DND-41 (cell line): ENCODE measurements at regions not wholly inside any gene's neighbourhood (a gene's known extent, or its start where the extent isn't known, plus 50 kb on each side); places are given as distances from the start of the nearest gene placed in this dataset.

Experiments
- ATAC-seq: fragments of 200-7000 bp; cut with Tn5 transposase; 3 replicates; pipeline ENCODE4 v1.9.1; 2021; ENCODE audit warnings: low read depth; ENCODE audit not compliant: insufficient read depth
- DNase-seq: peaks from one replicate; pipeline ENCODE4 v3.0.0-alpha.2; 2020
- H2AFZ ChIP-seq: 2 replicates; pipeline ENCODE4 v1.6.0; 2012; ENCODE audit warnings: low read depth, low read length
- H3K27ac ChIP-seq: 2 replicates; pipeline ENCODE4 v1.5.1; 2012; ENCODE audit warnings: low read length, inconsistent platforms
- H3K27me3 ChIP-seq: fragments of 200-600 bp; sonication (generic); 2 replicates; pipeline ENCODE4 v1.6.0; 2012; ENCODE audit warnings: low read length, mild to moderate bottlenecking, inconsistent platforms; ENCODE audit not compliant: insufficient read depth, poor library complexity
- H3K36me3 ChIP-seq: 2 replicates; pipeline ENCODE4 v1.5.1; 2012; ENCODE audit warnings: low read length, inconsistent platforms; ENCODE audit not compliant: insufficient read depth
- H3K4me1 ChIP-seq: 2 replicates; pipeline ENCODE4 v1.5.1; 2012; ENCODE audit warnings: mild to moderate bottlenecking, low read length; ENCODE audit not compliant: insufficient read depth
- H3K4me2 ChIP-seq: 2 replicates; pipeline ENCODE4 v1.6.0; 2012; ENCODE audit warnings: mild to moderate bottlenecking, moderate library complexity, low read length, inconsistent platforms; ENCODE audit not compliant: insufficient read depth
- H3K4me3 ChIP-seq, 2 experiments: fragments of 200-600 bp in 1 of 2; shearing (Covaris generic) in 1 of 2; 2 replicates each; pipeline ENCODE4 v1.5.1; 2012 to 2016; ENCODE audit warnings: inconsistent platforms in 2 of 2, low read length in 2 of 2, mild to moderate bottlenecking in 2 of 2, low read depth in 1 of 2, moderate library complexity in 1 of 2
- H3K79me2 ChIP-seq: 2 replicates; pipeline ENCODE4 v1.6.0; 2012; ENCODE audit warnings: low read length, inconsistent platforms; ENCODE audit not compliant: insufficient read depth
- H3K9ac ChIP-seq: 2 replicates; pipeline ENCODE4 v1.6.0; 2012; ENCODE audit warnings: low read depth, mild to moderate bottlenecking, inconsistent platforms, low read length, moderate library complexity
- H3K9me3 ChIP-seq: 2 replicates; pipeline ENCODE4 v1.5.1; 2012; ENCODE audit warnings: low read length, moderate library complexity, mild to moderate bottlenecking, inconsistent platforms; ENCODE audit not compliant: insufficient read depth, severe bottlenecking
- H4K20me1 ChIP-seq: 2 replicates; pipeline ENCODE4 v1.6.0; 2012; ENCODE audit warnings: low read length; ENCODE audit not compliant: insufficient read depth
- EZH2 ChIP-seq: IDR thresholded peaks from 3 replicates; pipeline ENCODE4 v1.6.1; 2012; ENCODE audit warnings: borderline replicate concordance, low read depth, mild to moderate bottlenecking, moderate library complexity, low read length, inconsistent platforms; ENCODE audit not compliant: severe bottlenecking
- TF ChIP-seq, protein P1 (sequence below): IDR thresholded peaks from 2 replicates; pipeline ENCODE4 v1.5.1; 2012; ENCODE audit warnings: borderline replicate concordance, low read length, moderate library complexity, mild to moderate bottlenecking; ENCODE audit not compliant: poor library complexity, severe bottlenecking; ENCODE audit errors: extremely low read depth

GRCh38 chr3:27633224-27633545 is 88.9 kb downstream of the EOMES start:
- ATAC-seq: no peak
- Histone ChIP-seq H3K9me3 (no peaks in the 10 kb centered on the region), H3K4me1 (peaks cover 10% of the 10 kb centered on the region), H3K36me3 (no peaks in the 10 kb centered on the region), H3K27ac (no peak overlapping the region), H3K27me3 (no peaks in the 10 kb centered on the region), H4K20me1 (no peaks in the 10 kb centered on the region), H3K4me3 (no peak overlapping the region), H3K9ac (no peak overlapping the region), H3K79me2 (no peaks in the 10 kb centered on the region), H2AFZ (no peak overlapping the region), H3K4me2 (no peak overlapping the region)
- no peak for DNase-seq
- TF ChIP-seq, protein P1, sequence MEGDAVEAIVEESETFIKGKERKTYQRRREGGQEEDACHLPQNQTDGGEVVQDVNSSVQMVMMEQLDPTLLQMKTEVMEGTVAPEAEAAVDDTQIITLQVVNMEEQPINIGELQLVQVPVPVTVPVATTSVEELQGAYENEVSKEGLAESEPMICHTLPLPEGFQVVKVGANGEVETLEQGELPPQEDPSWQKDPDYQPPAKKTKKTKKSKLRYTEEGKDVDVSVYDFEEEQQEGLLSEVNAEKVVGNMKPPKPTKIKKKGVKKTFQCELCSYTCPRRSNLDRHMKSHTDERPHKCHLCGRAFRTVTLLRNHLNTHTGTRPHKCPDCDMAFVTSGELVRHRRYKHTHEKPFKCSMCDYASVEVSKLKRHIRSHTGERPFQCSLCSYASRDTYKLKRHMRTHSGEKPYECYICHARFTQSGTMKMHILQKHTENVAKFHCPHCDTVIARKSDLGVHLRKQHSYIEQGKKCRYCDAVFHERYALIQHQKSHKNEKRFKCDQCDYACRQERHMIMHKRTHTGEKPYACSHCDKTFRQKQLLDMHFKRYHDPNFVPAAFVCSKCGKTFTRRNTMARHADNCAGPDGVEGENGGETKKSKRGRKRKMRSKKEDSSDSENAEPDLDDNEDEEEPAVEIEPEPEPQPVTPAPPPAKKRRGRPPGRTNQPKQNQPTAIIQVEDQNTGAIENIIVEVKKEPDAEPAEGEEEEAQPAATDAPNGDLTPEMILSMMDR: no peak
- TF ChIP-seq EZH2: no peak

GRCh38 chr3:27632431-27633223 is 89.5 kb downstream of the EOMES start:
- no peak overlapping the region for H3K27ac ChIP-seq
- H3K9me3 ChIP-seq: no peaks in the 10 kb centered on the region
- no peak for ATAC-seq
- no peaks in the 10 kb centered on the region for H3K27me3 ChIP-seq
- no peak overlapping the region for H2AFZ ChIP-seq
- H3K4me1 ChIP-seq: peaks cover 15% of the 10 kb centered on the region
- H4K20me1 ChIP-seq: no peaks in the 10 kb centered on the region
- H3K36me3 ChIP-seq: no peaks in the 10 kb centered on the region
- TF ChIP-seq, protein P1: no peak
- TF ChIP-seq EZH2: no peak
- H3K4me2 ChIP-seq: no peak overlapping the region
- H3K4me3 ChIP-seq: no peak overlapping the region
- no peaks in the 10 kb centered on the region for H3K79me2 ChIP-seq
- no peak overlapping the region for H3K9ac ChIP-seq
- DNase-seq: no peak

GRCh38 chr3:27630885-27631284 is 91.2 kb downstream of the EOMES start:
- H3K27me3 ChIP-seq: no peaks in the 10 kb centered on the region
- no peak overlapping the region for H3K4me2 ChIP-seq
- no peak overlapping the region for H3K4me3 ChIP-seq
- no peak for DNase-seq
- H3K36me3 ChIP-seq: no peaks in the 10 kb centered on the region
- no peak overlapping the region for H3K9ac ChIP-seq
- no peaks in the 10 kb centered on the region for H3K9me3 ChIP-seq
- H4K20me1 ChIP-seq: no peaks in the 10 kb centered on the region
- H3K27ac ChIP-seq: no peak overlapping the region
- H2AFZ ChIP-seq: no peak overlapping the region
- peaks cover 21% of the 10 kb centered on the region for H3K4me1 ChIP-seq
- H3K79me2 ChIP-seq: no peaks in the 10 kb centered on the region
- no peak for ATAC-seq
- no peak for TF ChIP-seq EZH2
- TF ChIP-seq, protein P1: no peak
